GM12878 (cell line): ENCODE measurements at regions not wholly inside any gene's neighbourhood (a gene's known extent, or its start where the extent isn't known, plus 50 kb on each side); places are given as distances from the start of the nearest gene placed in this dataset.

Experiments
- ATAC-seq: fragments of 200-7000 bp; cut with Tn5 transposase; 3 replicates; pipeline ENCODE4 v1.9.1; 2020; ENCODE audit warnings: mild to moderate bottlenecking, moderate library complexity
- BruUV-seq: library from RNA; stranded (reverse); fragments of 400-500 nt; replicated peaks from 2 replicates; lab custom pipeline; 2021; lab: Mats Ljungman, UMichigan
- CTCF ChIA-PET: fragments of 300-600 bp; sonication (Branson Sonifier 250); formaldehyde crosslinking; extraction: SDS; loops from one replicate; lab custom pipeline; 2021; ENCODE audit warnings: inconsistent platforms; lab: Yijun Ruan, JAX
- POLR2A ChIA-PET: fragments of 350-600 bp; formaldehyde crosslinking; extraction: SDS; loops from one replicate; lab custom pipeline; 2021; ENCODE audit warnings: inconsistent platforms; lab: Charles Lee
- RAD21 ChIA-PET: fragments of 300-600 bp; sonication (Branson Sonifier 250); formaldehyde crosslinking; loops from one replicate; lab custom pipeline; 2023; ENCODE audit warnings: antibody characterized with exemption; ENCODE audit not compliant: unreplicated experiment; lab: Charles Lee
- SMC1A ChIA-PET: fragments of 300-600 bp; sonication (Branson Sonifier 250); formaldehyde crosslinking; loops from one replicate; lab custom pipeline; 2023; ENCODE audit not compliant: unreplicated experiment, uncharacterized antibody; lab: Charles Lee
- DNase-seq: peaks from one replicate; pipeline ENCODE4 v3.0.0-alpha.2; 2011; ENCODE audit warnings: low read depth, low spot score
- FAIRE-seq: peaks from 3 replicates; lab custom pipeline; 2011; peaks lifted over from hg19 to GRCh38; lab: Jason Lieb, UNC
- H2AFZ ChIP-seq: 2 replicates; pipeline ENCODE4 v1.6.0; 2011; ENCODE audit warnings: low read depth, low read length, control low read depth; ENCODE audit not compliant: control insufficient read depth
- H3K27ac ChIP-seq: 2 replicates; pipeline ENCODE4 v1.5.1; 2011; ENCODE audit warnings: control low read depth; ENCODE audit not compliant: control insufficient read depth, insufficient read depth
- H3K27me3 ChIP-seq, 2 experiments: replicated peaks in 1 of 2; 2 replicates each; pipeline versions ENCODE4 v1.6.0 to v1.6.1; 2011; ENCODE audit warnings: low read length in 1 of 2; ENCODE audit not compliant: control insufficient read depth in 2 of 2, insufficient read depth in 2 of 2
- H3K36me3 ChIP-seq, 2 experiments: 2 replicates each; pipeline ENCODE4 v1.5.1; 2011; ENCODE audit warnings: low read length in 1 of 2; ENCODE audit not compliant: control insufficient read depth in 2 of 2, insufficient read depth in 2 of 2
- H3K4me1 ChIP-seq: 2 replicates; pipeline ENCODE4 v1.6.1; 2011; ENCODE audit warnings: mild to moderate bottlenecking, low read length, moderate library complexity, mixed read lengths; ENCODE audit not compliant: control insufficient read depth, insufficient read depth
- H3K4me2 ChIP-seq: 2 replicates; pipeline ENCODE4 v1.6.0; 2011; ENCODE audit warnings: control low read depth; ENCODE audit not compliant: control insufficient read depth, insufficient read depth
- H3K4me3 ChIP-seq: fragments of 200-600 bp; sonication (generic); 2 replicates; pipeline ENCODE4 v1.5.1; 2016
- H3K79me2 ChIP-seq: 2 replicates; pipeline ENCODE4 v1.6.0; 2011; ENCODE audit warnings: low read length; ENCODE audit not compliant: control insufficient read depth, insufficient read depth
- H3K9ac ChIP-seq: 2 replicates; pipeline ENCODE4 v1.8.0; 2011; ENCODE audit warnings: low read length, control low read depth, mixed read lengths; ENCODE audit not compliant: control insufficient read depth, insufficient read depth
- H3K9me3 ChIP-seq: replicated peaks from 3 replicates; pipeline ENCODE4 v1.5.1; 2011; ENCODE audit warnings: mild to moderate bottlenecking, low read length; ENCODE audit not compliant: control insufficient read depth, insufficient read depth
- H4K20me1 ChIP-seq: 2 replicates; pipeline ENCODE4 v1.6.0; 2011; ENCODE audit not compliant: control insufficient read depth, insufficient read depth
- CEBPB ChIP-seq, 2 experiments: fragments of 150-350 bp in 1 of 2; IDR thresholded peaks; 2 replicates each; pipeline ENCODE4 v1.6.1; 2012 to 2014; ENCODE audit warnings: low read depth in 2 of 2, low read length in 2 of 2, borderline replicate concordance in 1 of 2, inconsistent platforms in 1 of 2
- ELK1 ChIP-seq: IDR thresholded peaks from 2 replicates; pipeline ENCODE4 v1.6.1; 2012; ENCODE audit warnings: low read depth, low read length, improper control_type of control experiment
- EP300 ChIP-seq, 2 experiments: fragments of 150-350 bp in 1 of 2; IDR thresholded peaks; 2 replicates each; pipeline ENCODE4 v1.6.1; 2011 to 2012; ENCODE audit warnings: low read depth in 2 of 2, low read length in 2 of 2, borderline replicate concordance in 1 of 2, improper control_type of control experiment in 1 of 2, inconsistent platforms in 1 of 2; ENCODE audit not compliant: control insufficient read depth in 1 of 2
- FOS ChIP-seq: IDR thresholded peaks from 3 replicates; pipeline ENCODE4 v1.6.1; 2011; ENCODE audit warnings: borderline replicate concordance; ENCODE audit not compliant: insufficient read length; ENCODE audit errors: extremely low read depth
- GATAD2B ChIP-seq: fragments of 450-650 bp; conservative IDR thresholded peaks from 2 replicates; pipeline ENCODE4 v1.6.1; 2017; ENCODE audit warnings: low read depth, mild to moderate bottlenecking, moderate library complexity
- HDAC2 ChIP-seq: fragments of 200-600 bp; sonication (generic); IDR thresholded peaks from 2 replicates; pipeline ENCODE4 v1.6.1; 2017
- HSF1 ChIP-seq: fragments of 150-350 bp; IDR thresholded peaks from 2 replicates; pipeline ENCODE4 v1.6.1; 2014; ENCODE audit warnings: mild to moderate bottlenecking, low read depth, low read length
- MYB ChIP-seq: fragments of 150-350 bp; IDR thresholded peaks from 2 replicates; pipeline ENCODE4 v1.6.1; 2014; ENCODE audit warnings: mild to moderate bottlenecking, low read depth, low read length, borderline replicate concordance
- PKNOX1 ChIP-seq: fragments of 450-650 bp; IDR thresholded peaks from 2 replicates; pipeline ENCODE4 v1.6.1; 2016; ENCODE audit warnings: mild to moderate bottlenecking
- RBBP5 ChIP-seq: fragments of 200-600 bp; sonication (generic); conservative IDR thresholded peaks from 2 replicates; pipeline ENCODE4 v1.6.1; 2016
- REST ChIP-seq: IDR thresholded peaks from 2 replicates; pipeline ENCODE4 v1.6.1; 2012; ENCODE audit warnings: mild to moderate bottlenecking, low read depth, low read length
- SMARCA5 ChIP-seq: fragments of 450-650 bp; IDR thresholded peaks from 2 replicates; pipeline ENCODE4 v1.6.1; 2017; ENCODE audit warnings: mild to moderate bottlenecking
- TARDBP ChIP-seq: IDR thresholded peaks from 2 replicates; pipeline ENCODE4 v1.6.1; 2016; ENCODE audit warnings: borderline replicate concordance
- USF1 ChIP-seq: IDR thresholded peaks from 2 replicates; pipeline ENCODE4 v1.6.1; 2011; ENCODE audit warnings: borderline replicate concordance, low read depth, mild to moderate bottlenecking, moderate library complexity, mixed read lengths, low read length; ENCODE audit not compliant: insufficient read depth; ENCODE audit errors: extremely low read length
- ZNF384 ChIP-seq: IDR thresholded peaks from 2 replicates; pipeline ENCODE4 v1.6.1; 2012; ENCODE audit warnings: low read depth, mild to moderate bottlenecking, low read length, improper control_type of control experiment, borderline replicate concordance
- WGBS: methylation state at CpG from one replicate; pipeline ENCODE4 v1.1.6; 2016; ENCODE audit warnings: low lambda C conversion rate; ENCODE audit not compliant: insufficient replicate concordance, insufficient coverage; ENCODE audit errors: missing lambda C conversion rate; 5-methylcytosine and 5-hydroxymethylcytosine counted together
- in situ Hi-C: fragments of 300-500 bp; cut with MboI; formaldehyde crosslinking; loops from 9 replicates; pipeline ENCODE4 v1.14.3; 2018; ENCODE audit warnings: mixed read lengths
- intact Hi-C: fragments of 100-400 bp; cut with micrococcal nuclease; formaldehyde crosslinking; loops from one replicate; pipeline ENCODE4 v1.14.2; 2022; ENCODE audit not compliant: unreplicated experiment

GRCh38 chr16:65342231-65342866 is 220.5 kb upstream of the CDH11 start (continued):
- TF ChIP-seq USF1, result no peak
- TF ChIP-seq TARDBP, result no peak
- no peak for TF ChIP-seq HDAC2
- TF ChIP-seq MYB, result no peak
- no peak for TF ChIP-seq FOS
- no peak for TF ChIP-seq EP300 (IDR thresholded peaks at IDR 0.05; ENCODE audit: borderline replicate concordance in 1 of 2, control insufficient read depth in 1 of 2, low read depth in 2 of 2, low read length in 2 of 2)
- TF ChIP-seq CEBPB (IDR thresholded peaks at IDR 0.05; ENCODE audit: borderline replicate concordance in 1 of 2, low read depth in 2 of 2, low read length in 2 of 2), result no peak

- H3K9me3 ChIP-seq, result no peaks in the 10 kb centered on the region
- POLR2A ChIA-PET, result no interaction called here
- H3K4me1 ChIP-seq, result no peaks in the 10 kb centered on the region
- no peak overlapping the region for H2AFZ ChIP-seq
- H3K4me2 ChIP-seq, result no peak overlapping the region
- WGBS, result 0% methylated on average over 2 of the region's 2 CpGs
- RAD21 ChIA-PET, result no interaction called here
- H3K9ac ChIP-seq, result no peak overlapping the region
- no peaks in the 10 kb centered on the region for H4K20me1 ChIP-seq
- CTCF ChIA-PET, result no interaction called here
- no peak overlapping the region for H3K27ac ChIP-seq
- H3K36me3 ChIP-seq, result no peaks in the 10 kb centered on the region
- in situ Hi-C loops (no loop called here), intact Hi-C loops (no loop called here)
- SMC1A ChIA-PET, result no interaction called here
- DNase-seq (no peak), ATAC-seq (no peak), FAIRE-seq (no peak)
- no peak overlapping the region for H3K4me3 ChIP-seq
- no peaks in the 10 kb centered on the region for H3K27me3 ChIP-seq
- no TSS peak for BruUV-seq
- H3K79me2 ChIP-seq, result no peaks in the 10 kb centered on the region
- TF ChIP-seq ZNF384 (no peak), RBBP5 (no peak), REST (no peak), ELK1 (no peak), HSF1 (no peak), GATAD2B (no peak), PKNOX1 (no peak), SMARCA5 (no peak)
Measured at GRCh38 chr16:65339062-65339461, 217.2 kb upstream of the CDH11 start.
